Adrenal gland (tissue), 9 donors: ENCODE measurements at regions not wholly inside any gene's neighbourhood (a gene's known extent, or its start where the extent isn't known, plus 50 kb on each side); places are given as distances from the start of the nearest gene placed in this dataset.

Experiments used
- DNase-seq, 7 donors: peaks; one replicate each; pipeline ENCODE4 v3.0.0-alpha.2; 2019 to 2020
- H3K27ac ChIP-seq, 5 donors: fragments of 200-600 bp; sonication (generic) in 4 of 5; 1 replicate in 3 of 5; 2 replicates in 2 of 5; pipeline versions ENCODE4 v1.5.1 to v1.8.0; 2016 to 2020; ENCODE audit warnings: mild to moderate bottlenecking in 1 of 5
- H3K27me3 ChIP-seq: fragments of 200-600 bp; 2 replicates; pipeline ENCODE4 v1.8.0; 2021
- H3K36me3 ChIP-seq, 2 donors: fragments of 200-600 bp; replicated peaks in 1 of 2; 1 replicate in 1 of 2; 2 replicates in 1 of 2; pipeline versions ENCODE4 v1.5.1 to v1.8.0; 2018 to 2022
- H3K4me1 ChIP-seq, 2 donors: fragments of 200-600 bp; replicated peaks in 1 of 2; 1 replicate in 1 of 2; 2 replicates in 1 of 2; pipeline versions ENCODE4 v1.5.1 to v1.8.0; 2018 to 2021
- H3K4me3 ChIP-seq, 4 donors: fragments of 200-600 bp; sonication (generic) in 3 of 4; one replicate each; pipeline ENCODE4 v1.5.1; 2016 to 2018
- H3K9me3 ChIP-seq, 3 donors: fragments of 200-600 bp; sonication (generic) in 1 of 3; replicated peaks in 1 of 3; 1 replicate in 2 of 3; 2 replicates in 1 of 3; pipeline versions ENCODE4 v1.5.1 to v1.8.0; 2016 to 2021
- CTCF ChIP-seq, 6 experiments: fragments of 450-650 bp in 4 of 6; fragments of 200-600 bp in 2 of 6; sonication (generic) in 1 of 6; IDR thresholded peaks; 1 replicate in 5 of 6; 2 replicates in 1 of 6; pipeline versions ENCODE4 v1.5.1 to v1.8.0; 2016 to 2021; ENCODE audit warnings: antibody characterized with exemption in 6 of 6, mild to moderate bottlenecking in 2 of 6, moderate library complexity in 1 of 6
- POLR2A ChIP-seq, 2 donors: fragments of 450-650 bp; IDR thresholded peaks; one replicate each; pipeline ENCODE4 v1.6.1; 2017; ENCODE audit warnings: antibody characterized with exemption in 2 of 2, mild to moderate bottlenecking in 2 of 2, moderate library complexity in 1 of 2
- WGBS, 4 donors: extraction: QIAGEN DNeasy Blood & Tissue Kit in 2 of 4; methylation state at CpG; one replicate each; pipeline versions ENCODE4 v1.1.5 to v1.1.7; 2013 to 2017; 5-methylcytosine and 5-hydroxymethylcytosine counted together
- intact Hi-C, 2 donors: fragments of 100-400 bp; cut with DNase I; formaldehyde crosslinking; loops; one replicate each; pipeline versions ENCODE4 v1.14.1 to v1.15.0; 2022 to 2023
- donor health status: healthy with polysubstance abuse.
- donor health status: Bipolar disorder and iron deficiency.
- donor health status: DM: yes; HTN: yes; CAD: no.
- donor health status: DM: no; HTN: no; CAD: no.
- donor health status: DM: no; HTN: no; CAD: no.

GRCh38 chr4:117777721-117778120 lies 256.6 kb upstream of the NDST3 start:
- no peaks in the 10 kb centered on the region for H3K4me1 ChIP-seq
- H3K36me3 ChIP-seq = no peaks in the 10 kb centered on the region
- H3K9me3 ChIP-seq = no peaks in the 10 kb centered on the region
- no peak overlapping the region for H3K27ac ChIP-seq
- DNase-seq = no peak
- TF ChIP-seq POLR2A (IDR thresholded peaks at IDR 0.05) (no peak), CTCF (IDR thresholded peaks at IDR 0.05) (no peak)
- 48 to 88% (median 83%) methylated on average over 1 of the region's 1 CpG for WGBS, 4 donors
- no peaks in the 10 kb centered on the region for H3K27me3 ChIP-seq
- no peak overlapping the region for H3K4me3 ChIP-seq
- intact Hi-C loops = no loop called here

GRCh38 chr4:117783716-117784115 lies 250.6 kb upstream of the NDST3 start:
- Histone ChIP-seq H3K27ac (no peak overlapping the region), H3K4me1 (no peaks in the 10 kb centered on the region), H3K4me3 (no peak overlapping the region), H3K9me3 (no peaks in the 10 kb centered on the region), H3K27me3 (no peaks in the 10 kb centered on the region), H3K36me3 (no peaks in the 10 kb centered on the region)
- 36 to 54% (median 43%) methylated on average over 2 of the region's 2 CpGs for WGBS, 4 donors
- intact Hi-C loops = no loop called here
- no peak for DNase-seq
- TF ChIP-seq CTCF (IDR thresholded peaks at IDR 0.05) (no peak), POLR2A (IDR thresholded peaks at IDR 0.05) (no peak)

- DNase-seq = no peak
- H3K9me3 ChIP-seq = no peaks in the 10 kb centered on the region
- no peaks in the 10 kb centered on the region for H3K27me3 ChIP-seq
- no peaks in the 10 kb centered on the region for H3K36me3 ChIP-seq
- WGBS, 4 donors = 58 to 75% (median 65%) methylated on average over 2 of the region's 2 CpGs
- no peak for TF ChIP-seq CTCF (IDR thresholded peaks at IDR 0.05)
- no peak for TF ChIP-seq POLR2A (IDR thresholded peaks at IDR 0.05)
- intact Hi-C loops = no loop called here
- no peaks in the 10 kb centered on the region for H3K4me1 ChIP-seq
- H3K27ac ChIP-seq = no peak overlapping the region
- no peak overlapping the region for H3K4me3 ChIP-seq
Observed at GRCh38 chr4:117784266-117784665, 250.0 kb upstream of the NDST3 start.

- H3K36me3 ChIP-seq = no peaks in the 10 kb centered on the region
- no peak overlapping the region for H3K4me3 ChIP-seq
- 83 to 95% (median 89%) methylated on average over 2 of the region's 2 CpGs for WGBS, 4 donors
- no peaks in the 10 kb centered on the region for H3K27me3 ChIP-seq
- no peak overlapping the region for H3K27ac ChIP-seq
- intact Hi-C loops = no loop called here
- TF ChIP-seq POLR2A (IDR thresholded peaks at IDR 0.05) = no peak
- TF ChIP-seq CTCF (IDR thresholded peaks at IDR 0.05) = no peak
- no peaks in the 10 kb centered on the region for H3K9me3 ChIP-seq
- no peaks in the 10 kb centered on the region for H3K4me1 ChIP-seq
- no peak for DNase-seq
Observed at GRCh38 chr4:117786566-117786965, 247.7 kb upstream of the NDST3 start.
